ENCODE measurements at regions not wholly inside any gene's neighbourhood (a gene's known extent, or its start where the extent isn't known, plus 50 kb on each side); places are given as distances from the start of the nearest gene placed in this dataset.

GRCh38 chr9:116039312-116039711, 114.3 kb upstream of the PAPPA start:
- H3K4me2 ChIP-seq, result no peak overlapping the region
- H3K4me3 ChIP-seq (ENCODE audit: low read depth in 2 of 2, low read length in 1 of 2), result no peak overlapping the region
- no peak for DNase-seq
- no peaks in the 10 kb centered on the region for H4K20me1 ChIP-seq (ENCODE audit: insufficient read depth)
- H3K9me3 ChIP-seq, result no peaks in the 10 kb centered on the region
- no peak overlapping the region for H3K9ac ChIP-seq
- H3K27me3 ChIP-seq (ENCODE audit: insufficient read depth), result no peaks in the 10 kb centered on the region
- no peak overlapping the region for H2AFZ ChIP-seq (ENCODE audit: low read depth)
- ChIA-PET POLR2A (no interaction called here), CTCF (no interaction called here)
- no peak overlapping the region for H3K27ac ChIP-seq (ENCODE audit: low read depth in 2 of 2, low read length in 1 of 2)
- H3F3A ChIP-seq (replicated peaks; ENCODE audit: insufficient read depth), result no peaks in the 10 kb centered on the region
- WGBS (ENCODE audit: low lambda C conversion rate), result 100% methylated on average over 1 of the region's 1 CpG
- TF ChIP-seq PBX3 (IDR thresholded peaks at IDR 0.05), result no peak
- H3K4me1 ChIP-seq (ENCODE audit: control insufficient read depth in 1 of 2, insufficient read depth in 2 of 2, low read depth in 1 of 2, low read length in 1 of 2), result no peaks in the 10 kb centered on the region
- H3K9me2 ChIP-seq, result no peaks in the 10 kb centered on the region
- no peaks in the 10 kb centered on the region for H3K36me3 ChIP-seq (replicated peaks in 1 of 2; ENCODE audit: control insufficient read depth in 1 of 2, insufficient read depth in 2 of 2, low read length in 1 of 2)
- H3K79me2 ChIP-seq (ENCODE audit: insufficient read depth), result no peaks in the 10 kb centered on the region

- TF ChIP-seq MEF2A (IDR thresholded peaks at IDR 0.05; ENCODE audit: borderline replicate concordance, low read depth), result no peak
- TF ChIP-seq, protein P1, sequence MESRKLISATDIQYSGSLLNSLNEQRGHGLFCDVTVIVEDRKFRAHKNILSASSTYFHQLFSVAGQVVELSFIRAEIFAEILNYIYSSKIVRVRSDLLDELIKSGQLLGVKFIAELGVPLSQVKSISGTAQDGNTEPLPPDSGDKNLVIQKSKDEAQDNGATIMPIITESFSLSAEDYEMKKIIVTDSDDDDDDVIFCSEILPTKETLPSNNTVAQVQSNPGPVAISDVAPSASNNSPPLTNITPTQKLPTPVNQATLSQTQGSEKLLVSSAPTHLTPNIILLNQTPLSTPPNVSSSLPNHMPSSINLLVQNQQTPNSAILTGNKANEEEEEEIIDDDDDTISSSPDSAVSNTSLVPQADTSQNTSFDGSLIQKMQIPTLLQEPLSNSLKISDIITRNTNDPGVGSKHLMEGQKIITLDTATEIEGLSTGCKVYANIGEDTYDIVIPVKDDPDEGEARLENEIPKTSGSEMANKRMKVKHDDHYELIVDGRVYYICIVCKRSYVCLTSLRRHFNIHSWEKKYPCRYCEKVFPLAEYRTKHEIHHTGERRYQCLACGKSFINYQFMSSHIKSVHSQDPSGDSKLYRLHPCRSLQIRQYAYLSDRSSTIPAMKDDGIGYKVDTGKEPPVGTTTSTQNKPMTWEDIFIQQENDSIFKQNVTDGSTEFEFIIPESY (IDR thresholded peaks at IDR 0.05; ENCODE audit: borderline replicate concordance, low read depth), result no peak
- no peak for TF ChIP-seq FOXM1 (IDR thresholded peaks at IDR 0.05; ENCODE audit: low read depth)
- no peaks in the 10 kb centered on the region for H3K9me2 ChIP-seq
- no peak overlapping the region for H3K9ac ChIP-seq
- H3K36me3 ChIP-seq (replicated peaks in 1 of 2; ENCODE audit: control insufficient read depth in 1 of 2, insufficient read depth in 2 of 2, low read length in 1 of 2), result no peaks in the 10 kb centered on the region
- POLR2A ChIA-PET, result no interaction called here
- no peaks in the 10 kb centered on the region for H3K27me3 ChIP-seq (ENCODE audit: insufficient read depth)
- H2AFZ ChIP-seq (ENCODE audit: low read depth), result 0 out of 2 replicates have a peak overlapping the region, but pooled peaks have one; percentile 1
- H3K4me2 ChIP-seq, result no peak overlapping the region
- no peaks in the 10 kb centered on the region for H3F3A ChIP-seq (replicated peaks; ENCODE audit: insufficient read depth)
- CTCF ChIA-PET, result no interaction called here
- no peak for DNase-seq
- no peaks in the 10 kb centered on the region for H4K20me1 ChIP-seq (ENCODE audit: insufficient read depth)
- H3K4me1 ChIP-seq (ENCODE audit: control insufficient read depth in 1 of 2, insufficient read depth in 2 of 2, low read depth in 1 of 2, low read length in 1 of 2), result no peaks in the 10 kb centered on the region
- H3K9me3 ChIP-seq, result no peaks in the 10 kb centered on the region
- H3K79me2 ChIP-seq (ENCODE audit: insufficient read depth), result no peaks in the 10 kb centered on the region
- no peak overlapping the region for H3K4me3 ChIP-seq (ENCODE audit: low read depth in 2 of 2, low read length in 1 of 2)
- H3K27ac ChIP-seq (ENCODE audit: low read depth in 2 of 2, low read length in 1 of 2), result no peak overlapping the region
Observed at GRCh38 chr9:116039893-116040292, 113.7 kb upstream of the PAPPA start.

DNA sequence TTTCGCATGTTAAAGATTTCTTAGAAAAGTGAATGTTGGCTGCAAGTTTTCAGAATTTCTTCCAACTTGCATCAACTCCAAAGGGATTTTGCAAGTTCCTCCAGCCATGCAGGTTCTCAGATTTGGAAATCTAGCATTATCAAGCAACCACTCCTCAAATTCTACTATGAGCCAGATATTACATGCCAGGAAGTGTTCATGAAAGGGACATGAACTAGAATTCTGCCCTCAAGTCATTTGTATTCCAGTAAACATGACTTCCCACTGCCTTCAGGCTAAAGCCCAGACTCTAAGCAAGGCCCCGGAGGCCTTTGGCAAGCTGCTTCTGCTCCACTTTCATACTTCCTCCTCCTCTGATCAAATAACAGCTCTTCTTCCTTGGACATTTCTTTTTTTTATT, 111.3 kb upstream of the PAPPA start:
- H3K9me2 ChIP-seq, result no peaks in the 10 kb centered on the region
- no peak overlapping the region for H3K9ac ChIP-seq
- no peaks in the 10 kb centered on the region for H3F3A ChIP-seq (replicated peaks; ENCODE audit: insufficient read depth)
- H3K79me2 ChIP-seq (ENCODE audit: insufficient read depth), result no peaks in the 10 kb centered on the region
- H3K27me3 ChIP-seq (ENCODE audit: insufficient read depth), result no peaks in the 10 kb centered on the region
- no peaks in the 10 kb centered on the region for H4K20me1 ChIP-seq (ENCODE audit: insufficient read depth)
- POLR2A ChIA-PET, result no interaction called here
- H3K4me3 ChIP-seq (ENCODE audit: low read depth in 2 of 2, low read length in 1 of 2), result no peak overlapping the region
- CTCF ChIA-PET, result no interaction called here
- H3K27ac ChIP-seq (ENCODE audit: low read depth in 2 of 2, low read length in 1 of 2), result no peak overlapping the region
- no peaks in the 10 kb centered on the region for H3K4me1 ChIP-seq (ENCODE audit: control insufficient read depth in 1 of 2, insufficient read depth in 2 of 2, low read depth in 1 of 2, low read length in 1 of 2)
- DNase-seq, result no peak
- no peaks in the 10 kb centered on the region for H3K9me3 ChIP-seq
- no peaks in the 10 kb centered on the region for H3K36me3 ChIP-seq (replicated peaks in 1 of 2; ENCODE audit: control insufficient read depth in 1 of 2, insufficient read depth in 2 of 2, low read length in 1 of 2)
- TF ChIP-seq TEAD4 (IDR thresholded peaks at IDR 0.05; ENCODE audit: borderline replicate concordance, insufficient read depth) (no peak), USF2 (IDR thresholded peaks at IDR 0.05; ENCODE audit: borderline replicate concordance, low read depth, low read length) (no peak), ELF1 (IDR thresholded peaks at IDR 0.05) (no peak), TAF1 (IDR thresholded peaks at IDR 0.05; ENCODE audit: borderline replicate concordance, low read depth, low read length) (no peak), FOXM1 (IDR thresholded peaks at IDR 0.05; ENCODE audit: low read depth) (no peak), RAD21 (IDR thresholded peaks at IDR 0.05; ENCODE audit: low read length) (no peak), RFX5 (IDR thresholded peaks at IDR 0.05; ENCODE audit: low read length) (no peak), MAX (IDR thresholded peaks at IDR 0.05; ENCODE audit: low read depth) (no peak), NFIC (IDR thresholded peaks at IDR 0.05; ENCODE audit: borderline replicate concordance) (no peak), EZH2phosphoT487 (IDR thresholded peaks at IDR 0.05; ENCODE audit: borderline replicate concordance, low read depth) (no peak), YY1 (IDR thresholded peaks at IDR 0.05; ENCODE audit: low read depth) (no peak)
- TF ChIP-seq, protein P1 (IDR thresholded peaks at IDR 0.05; ENCODE audit: borderline replicate concordance, low read depth), result no peak
- no peak overlapping the region for H2AFZ ChIP-seq (ENCODE audit: low read depth)
- 90% methylated on average over 2 of the region's 2 CpGs for WGBS (ENCODE audit: low lambda C conversion rate)
- H3K4me2 ChIP-seq, result no peak overlapping the region

All from SK-N-SH (cell line).